K562 (cell line): ENCODE measurements at regions not wholly inside any gene's neighbourhood (a gene's known extent, or its start where the extent isn't known, plus 50 kb on each side); places are given as distances from the start of the nearest gene placed in this dataset.

Experiments used
- ATAC-seq: fragments of 200-7000 bp; cut with Tn5 transposase; 3 replicates; pipeline ENCODE4 v1.9.1; 2020; ENCODE audit warnings: moderate library complexity
- BruUV-seq: library from RNA; stranded (reverse); fragments of 400-500 nt; replicated peaks from 2 replicates; lab custom pipeline; 2021; lab: Mats Ljungman, UMichigan
- CTCF ChIA-PET: fragments of 300-600 bp; formaldehyde crosslinking; extraction: SDS; loops from one replicate; lab custom pipeline; 2021; ENCODE audit warnings: low intra/inter-chr PET ratio; lab: Yijun Ruan, JAX
- POLR2A ChIA-PET: fragments of 300-600, 350-650 bp; sonication (Branson Sonifier 250); formaldehyde crosslinking; extraction: SDS; loops from one replicate; lab custom pipeline; 2021; ENCODE audit warnings: antibody characterized with exemption, inconsistent platforms; lab: Yijun Ruan, JAX
- DNase-seq, 4 experiments: peaks; one replicate each; pipeline versions ENCODE4 v3.0.0 to v3.0.0-alpha.2; 2011 to 2018; ENCODE audit warnings: low spot score in 3 of 4, mixed read lengths in 3 of 4; ENCODE audit errors: extremely low read depth in 1 of 4
- FAIRE-seq: peaks from 2 replicates; lab custom pipeline; 2011; peaks lifted over from hg19 to GRCh38; lab: Jason Lieb, UNC
- H2AFZ ChIP-seq: 2 replicates; pipeline ENCODE4 v1.6.0; 2011; ENCODE audit warnings: low read depth, low read length, control low read depth, inconsistent platforms
- H3K27ac ChIP-seq: fragments of 200-600 bp; 3 replicates; pipeline ENCODE4 v1.8.0; 2011; ENCODE audit warnings: low read depth, mild to moderate bottlenecking, control low read depth, inconsistent platforms, low read length, moderate library complexity, mixed read lengths; ENCODE audit errors: extremely low read depth
- H3K27me3 ChIP-seq, 2 experiments: fragments of 300-600 bp in 1 of 2; 2 replicates in 1 of 2; 3 replicates in 1 of 2; pipeline versions ENCODE4 v1.6.0 to v1.8.0; 2011; ENCODE audit warnings: inconsistent platforms in 2 of 2, low read length in 2 of 2, mild to moderate bottlenecking in 1 of 2, mixed read lengths in 1 of 2, moderate library complexity in 1 of 2; ENCODE audit not compliant: control insufficient read depth in 2 of 2, insufficient read depth in 2 of 2
- H3K36me3 ChIP-seq: fragments of 300-600 bp; 3 replicates; pipeline ENCODE4 v1.8.0; 2011; ENCODE audit warnings: mild to moderate bottlenecking, low read length, inconsistent platforms; ENCODE audit not compliant: control insufficient read depth, insufficient read depth
- H3K4me1 ChIP-seq, 2 experiments: fragments of 200-600 bp in 1 of 2; replicated peaks in 1 of 2; 2 replicates in 1 of 2; 3 replicates in 1 of 2; pipeline versions ENCODE4 v1.5.1 to v1.8.0; 2011; ENCODE audit warnings: inconsistent platforms in 2 of 2, low read length in 2 of 2, mild to moderate bottlenecking in 1 of 2, mixed read lengths in 1 of 2, moderate library complexity in 1 of 2; ENCODE audit not compliant: control insufficient read depth in 2 of 2, insufficient read depth in 2 of 2
- H3K4me2 ChIP-seq: 2 replicates; pipeline ENCODE4 v1.6.1; 2011; ENCODE audit warnings: low read length, control low read depth, inconsistent platforms, mixed read lengths; ENCODE audit not compliant: insufficient read depth
- H3K4me3 ChIP-seq: fragments of 200-600 bp; sonication (generic), shearing (Covaris generic); 2 replicates; pipeline ENCODE4 v1.5.1; 2016; ENCODE audit warnings: control low read depth, inconsistent platforms
- H3K79me2 ChIP-seq: fragments of 200-600 bp; 3 replicates; pipeline ENCODE4 v1.8.0; 2011; ENCODE audit warnings: low read length, inconsistent platforms; ENCODE audit not compliant: control insufficient read depth, insufficient read depth
- H3K9ac ChIP-seq, 2 experiments: 2 replicates each; pipeline versions ENCODE4 v1.6.0 to v1.6.1; 2011; ENCODE audit warnings: low read depth in 2 of 2, low read length in 2 of 2, control low read depth in 1 of 2, inconsistent platforms in 1 of 2, mild to moderate bottlenecking in 1 of 2, mixed read lengths in 1 of 2; ENCODE audit not compliant: insufficient read depth in 1 of 2
- H3K9me1 ChIP-seq: one replicate; pipeline ENCODE4 v1.6.0; 2011; ENCODE audit warnings: inconsistent platforms, mild to moderate bottlenecking, low read length, moderate library complexity; ENCODE audit not compliant: control insufficient read depth, insufficient read depth
- H3K9me3 ChIP-seq: replicated peaks from 2 replicates; pipeline ENCODE4 v1.5.1; 2011; ENCODE audit warnings: low read depth, low read length, inconsistent platforms; ENCODE audit not compliant: control insufficient read depth, insufficient read depth
- H4K20me1 ChIP-seq: replicated peaks from 2 replicates; pipeline ENCODE4 v1.6.1; 2011; ENCODE audit warnings: low read length, inconsistent platforms, mixed read lengths; ENCODE audit not compliant: control insufficient read depth, insufficient read depth
- WGBS: fragments of 100-300 bp; shearing (Covaris generic); methylation state at CpG from one replicate; pipeline ENCODE4 v1.1.6; 2016; ENCODE audit warnings: low coverage, mixed read lengths; ENCODE audit not compliant: insufficient coverage; ENCODE audit errors: missing lambda C conversion rate; 5-methylcytosine and 5-hydroxymethylcytosine counted together
- in situ Hi-C: fragments of 300-500 bp; cut with MboI; formaldehyde crosslinking; loops from 4 replicates; pipeline ENCODE4 v1.15.0; 2018; ENCODE audit warnings: inconsistent platforms, mixed read lengths
- intact Hi-C: fragments of 100-400 bp; cut with micrococcal nuclease; formaldehyde crosslinking; loops from 2 replicates; pipeline ENCODE4 v1.14.2; 2022
- TF ChIP-seq, protein P1 (sequence below): sonication (generic); formaldehyde crosslinking; IDR thresholded peaks from 2 replicates; pipeline ENCODE4 v1.8.1; 2023; ENCODE audit warnings: missing genetic modification reagents, mild to moderate bottlenecking, borderline replicate concordance
- TF ChIP-seq, protein P2 (sequence below): sonication (generic); formaldehyde crosslinking; IDR thresholded peaks from 2 replicates; pipeline ENCODE4 v1.8.0; 2022; ENCODE audit warnings: mild to moderate bottlenecking, missing genetic modification reagents, borderline replicate concordance

DNA sequence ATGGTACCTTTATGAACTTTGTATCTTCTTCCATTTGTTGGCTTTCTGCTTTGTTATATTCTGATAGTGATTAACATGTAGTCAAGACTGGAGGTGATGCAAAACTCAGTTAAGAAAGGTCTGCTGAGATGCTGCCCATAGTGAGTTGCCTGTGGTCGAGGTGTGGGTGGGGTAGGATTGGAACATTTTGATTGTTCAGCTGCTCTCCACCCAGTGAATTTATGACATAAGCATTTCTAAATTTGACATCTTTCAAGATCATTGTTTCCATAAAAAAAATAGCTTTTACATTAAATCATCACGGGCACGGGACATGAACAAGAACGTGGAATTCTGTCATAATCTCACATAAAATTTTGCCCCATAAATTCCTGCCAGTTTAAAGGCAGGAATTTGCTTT, 146.6 kb upstream of the POU3F2 start:
- Histone ChIP-seq H2AFZ (no peak overlapping the region), H3K79me2 (no peaks in the 10 kb centered on the region), H3K9me3 (no peaks in the 10 kb centered on the region), H3K4me3 (no peak overlapping the region), H4K20me1 (no peaks in the 10 kb centered on the region), H3K36me3 (no peaks in the 10 kb centered on the region), H3K9ac (no peak overlapping the region), H3K27ac (no peak overlapping the region), H3K27me3 (no peaks in the 10 kb centered on the region), H3K9me1 (no peaks in the 10 kb centered on the region), H3K4me1 (no peaks in the 10 kb centered on the region), H3K4me2 (no peak overlapping the region)
- in situ Hi-C loops = no loop called here
- BruUV-seq = no TSS peak
- POLR2A ChIA-PET = no interaction called here
- intact Hi-C loops = no loop called here
- FAIRE-seq (no peak), DNase-seq (no peak), ATAC-seq (no peak)
- TF ChIP-seq, protein P1, sequence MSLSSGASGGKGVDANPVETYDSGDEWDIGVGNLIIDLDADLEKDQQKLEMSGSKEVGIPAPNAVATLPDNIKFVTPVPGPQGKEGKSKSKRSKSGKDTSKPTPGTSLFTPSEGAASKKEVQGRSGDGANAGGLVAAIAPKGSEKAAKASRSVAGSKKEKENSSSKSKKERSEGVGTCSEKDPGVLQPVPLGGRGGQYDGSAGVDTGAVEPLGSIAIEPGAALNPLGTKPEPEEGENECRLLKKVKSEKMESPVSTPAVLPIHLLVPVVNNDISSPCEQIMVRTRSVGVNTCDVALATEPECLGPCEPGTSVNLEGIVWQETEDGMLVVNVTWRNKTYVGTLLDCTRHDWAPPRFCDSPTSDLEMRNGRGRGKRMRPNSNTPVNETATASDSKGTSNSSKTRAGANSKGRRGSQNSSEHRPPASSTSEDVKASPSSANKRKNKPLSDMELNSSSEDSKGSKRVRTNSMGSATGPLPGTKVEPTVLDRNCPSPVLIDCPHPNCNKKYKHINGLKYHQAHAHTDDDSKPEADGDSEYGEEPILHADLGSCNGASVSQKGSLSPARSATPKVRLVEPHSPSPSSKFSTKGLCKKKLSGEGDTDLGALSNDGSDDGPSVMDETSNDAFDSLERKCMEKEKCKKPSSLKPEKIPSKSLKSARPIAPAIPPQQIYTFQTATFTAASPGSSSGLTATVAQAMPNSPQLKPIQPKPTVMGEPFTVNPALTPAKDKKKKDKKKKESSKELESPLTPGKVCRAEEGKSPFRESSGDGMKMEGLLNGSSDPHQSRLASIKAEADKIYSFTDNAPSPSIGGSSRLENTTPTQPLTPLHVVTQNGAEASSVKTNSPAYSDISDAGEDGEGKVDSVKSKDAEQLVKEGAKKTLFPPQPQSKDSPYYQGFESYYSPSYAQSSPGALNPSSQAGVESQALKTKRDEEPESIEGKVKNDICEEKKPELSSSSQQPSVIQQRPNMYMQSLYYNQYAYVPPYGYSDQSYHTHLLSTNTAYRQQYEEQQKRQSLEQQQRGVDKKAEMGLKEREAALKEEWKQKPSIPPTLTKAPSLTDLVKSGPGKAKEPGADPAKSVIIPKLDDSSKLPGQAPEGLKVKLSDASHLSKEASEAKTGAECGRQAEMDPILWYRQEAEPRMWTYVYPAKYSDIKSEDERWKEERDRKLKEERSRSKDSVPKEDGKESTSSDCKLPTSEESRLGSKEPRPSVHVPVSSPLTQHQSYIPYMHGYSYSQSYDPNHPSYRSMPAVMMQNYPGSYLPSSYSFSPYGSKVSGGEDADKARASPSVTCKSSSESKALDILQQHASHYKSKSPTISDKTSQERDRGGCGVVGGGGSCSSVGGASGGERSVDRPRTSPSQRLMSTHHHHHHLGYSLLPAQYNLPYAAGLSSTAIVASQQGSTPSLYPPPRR (CRISPR knock-in tag) = no peak
- TF ChIP-seq, protein P2, sequence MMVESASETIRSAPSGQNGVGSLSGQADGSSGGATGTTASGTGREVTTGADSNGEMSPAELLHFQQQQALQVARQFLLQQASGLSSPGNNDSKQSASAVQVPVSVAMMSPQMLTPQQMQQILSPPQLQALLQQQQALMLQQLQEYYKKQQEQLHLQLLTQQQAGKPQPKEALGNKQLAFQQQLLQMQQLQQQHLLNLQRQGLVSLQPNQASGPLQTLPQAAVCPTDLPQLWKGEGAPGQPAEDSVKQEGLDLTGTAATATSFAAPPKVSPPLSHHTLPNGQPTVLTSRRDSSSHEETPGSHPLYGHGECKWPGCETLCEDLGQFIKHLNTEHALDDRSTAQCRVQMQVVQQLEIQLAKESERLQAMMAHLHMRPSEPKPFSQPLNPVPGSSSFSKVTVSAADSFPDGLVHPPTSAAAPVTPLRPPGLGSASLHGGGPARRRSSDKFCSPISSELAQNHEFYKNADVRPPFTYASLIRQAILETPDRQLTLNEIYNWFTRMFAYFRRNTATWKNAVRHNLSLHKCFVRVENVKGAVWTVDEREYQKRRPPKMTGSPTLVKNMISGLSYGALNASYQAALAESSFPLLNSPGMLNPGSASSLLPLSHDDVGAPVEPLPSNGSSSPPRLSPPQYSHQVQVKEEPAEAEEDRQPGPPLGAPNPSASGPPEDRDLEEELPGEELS (CRISPR knock-in tag) = no peak
- WGBS = 1% methylated on average over 4 of the region's 4 CpGs
- CTCF ChIA-PET = no interaction called here
